SU-DHL-6 (cell line): ENCODE measurements at regions not wholly inside any gene's neighbourhood (a gene's known extent, or its start where the extent isn't known, plus 50 kb on each side); places are given as distances from the start of the nearest gene placed in this dataset.

Source experiments
- H2AFZ ChIP-seq: fragments of 200-600 bp; sonication (generic); 2 replicates; pipeline ENCODE4 v1.6.1; 2014; ENCODE audit warnings: low read depth, mild to moderate bottlenecking, moderate library complexity, mixed read lengths, antibody characterized with exemption, low read length; ENCODE audit not compliant: severe bottlenecking
- H3F3A ChIP-seq: fragments of 200-600 bp; shearing (Covaris generic); 2 replicates; pipeline ENCODE4 v1.6.0; 2016; ENCODE audit warnings: antibody characterized with exemption, mild to moderate bottlenecking; ENCODE audit not compliant: insufficient read depth
- H3K27ac ChIP-seq: fragments of 200-600 bp; sonication (generic); 2 replicates; pipeline ENCODE4 v1.5.1; 2016; ENCODE audit warnings: low read depth, mild to moderate bottlenecking, low read length, moderate library complexity, mixed read lengths
- H3K27me3 ChIP-seq: fragments of 200-600 bp; sonication (generic), shearing (Covaris generic); 2 replicates; pipeline ENCODE4 v1.6.0; 2014; ENCODE audit warnings: mild to moderate bottlenecking, low read length
- H3K36me3 ChIP-seq: fragments of 200-600 bp; sonication (generic); 2 replicates; pipeline ENCODE4 v1.6.1; 2014; ENCODE audit warnings: mild to moderate bottlenecking, low read length, mixed read lengths
- H3K4me2 ChIP-seq: fragments of 300-600, 200-600 bp; shearing (Covaris generic), sonication (generic); 2 replicates; pipeline ENCODE4 v1.6.0; 2014; ENCODE audit warnings: low read length, low read depth, mild to moderate bottlenecking; ENCODE audit not compliant: poor library complexity, severe bottlenecking
- H3K4me3 ChIP-seq: fragments of 200-600 bp; sonication (generic); 2 replicates; pipeline ENCODE4 v1.5.1; 2014; ENCODE audit warnings: antibody characterized with exemption, low read length, mild to moderate bottlenecking, mixed read lengths; ENCODE audit not compliant: insufficient read depth, poor library complexity, severe bottlenecking
- H3K79me2 ChIP-seq: fragments of 200-600 bp; sonication (generic); 2 replicates; pipeline ENCODE4 v1.6.1; 2014; ENCODE audit warnings: mild to moderate bottlenecking, low read length, moderate library complexity; ENCODE audit not compliant: insufficient read depth
- H3K9ac ChIP-seq: fragments of 200-600 bp; sonication (generic); 2 replicates; pipeline ENCODE4 v1.7.0; 2014; ENCODE audit warnings: mild to moderate bottlenecking, low read length
- H3K9me2 ChIP-seq: fragments of 200-600 bp; sonication (generic); replicated peaks from 2 replicates; pipeline ENCODE4 v1.6.1; 2014; ENCODE audit warnings: low read length; ENCODE audit not compliant: insufficient read depth
- H3K9me3 ChIP-seq: fragments of 200-600 bp; sonication (generic); 2 replicates; pipeline ENCODE4 v1.6.1; 2014; ENCODE audit warnings: low read length, mixed read lengths; ENCODE audit not compliant: insufficient read depth
- H4K20me1 ChIP-seq: fragments of 200-600 bp; sonication (generic); 2 replicates; pipeline ENCODE4 v1.6.1; 2014; ENCODE audit warnings: low read depth, mild to moderate bottlenecking, antibody characterized with exemption, low read length, moderate library complexity, mixed read lengths
- CTCF ChIP-seq: fragments of 200-600 bp; sonication (generic); IDR thresholded peaks from one replicate; pipeline ENCODE4 v1.5.1; 2017; ENCODE audit warnings: antibody characterized with exemption, mild to moderate bottlenecking, low read length, moderate library complexity; ENCODE audit not compliant: insufficient read depth, poor library complexity, severe bottlenecking
- EZH2phosphoT487 ChIP-seq: fragments of 200-600 bp; sonication (generic), shearing (Covaris generic); conservative IDR thresholded peaks from 2 replicates; pipeline ENCODE4 v1.6.1; 2018; ENCODE audit warnings: mild to moderate bottlenecking, antibody characterized with exemption, low read length, moderate library complexity, mixed read lengths

DNA sequence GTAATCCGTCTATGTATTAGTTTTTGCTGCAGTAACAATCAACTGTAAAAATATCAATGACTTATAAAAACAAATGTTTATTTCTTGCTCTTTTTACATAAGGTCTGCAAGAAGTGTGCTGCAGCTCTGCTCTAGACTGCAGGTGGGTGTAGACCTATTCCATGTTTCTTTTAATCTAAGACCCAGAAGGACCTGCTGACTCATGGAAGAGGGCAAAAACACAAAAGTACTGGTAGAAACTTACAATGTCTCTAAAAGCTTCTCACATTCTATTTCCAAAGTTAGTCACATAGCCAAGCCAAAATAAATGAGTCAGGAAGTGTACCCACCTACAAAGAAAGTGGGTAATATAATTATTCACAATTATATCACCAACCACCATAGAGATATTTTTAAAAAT, 435.9 kb upstream of the FAT3 start:
- Histone ChIP-seq H2AFZ (no peak overlapping the region), H3K9ac (no peak overlapping the region), H3K9me3 (no peaks in the 10 kb centered on the region), H3K4me3 (no peak overlapping the region), H4K20me1 (no peaks in the 10 kb centered on the region), H3K36me3 (no peaks in the 10 kb centered on the region), H3K27ac (no peak overlapping the region), H3K9me2 (no peaks in the 10 kb centered on the region; the same call in 1 of the 2 replicates), H3F3A (no peaks in the 10 kb centered on the region), H3K79me2 (no peaks in the 10 kb centered on the region), H3K4me2 (no peak overlapping the region), H3K27me3 (no peaks in the 10 kb centered on the region)
- no peak for TF ChIP-seq EZH2phosphoT487
- no peak for TF ChIP-seq CTCF

DNA sequence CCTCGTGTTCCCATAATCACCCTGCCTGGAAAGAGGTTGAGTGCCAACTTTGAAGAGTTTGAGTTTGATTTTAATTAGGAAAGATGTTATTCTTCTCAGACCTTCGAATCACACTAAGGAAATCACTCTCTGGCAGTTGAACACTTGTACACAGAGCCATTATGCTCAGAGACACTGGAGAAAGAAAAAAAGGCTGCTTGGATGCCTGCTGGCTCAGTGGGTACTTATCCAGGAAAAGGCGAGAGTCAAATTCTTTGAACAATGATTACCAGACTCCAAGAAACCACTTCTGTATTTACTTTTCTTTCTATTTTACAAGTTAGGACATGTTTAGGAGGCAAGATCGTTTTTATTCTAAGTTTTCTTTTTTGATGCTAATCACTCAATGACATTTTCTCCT, 438.5 kb upstream of the FAT3 start:
- no peak overlapping the region for H3K9ac ChIP-seq
- no peaks in the 10 kb centered on the region for H3K36me3 ChIP-seq
- TF ChIP-seq EZH2phosphoT487, result no peak
- no peak for TF ChIP-seq CTCF
- no peak overlapping the region for H3K27ac ChIP-seq
- H3K9me3 ChIP-seq, result no peaks in the 10 kb centered on the region
- H2AFZ ChIP-seq, result no peak overlapping the region
- no peaks in the 10 kb centered on the region for H3K79me2 ChIP-seq
- no peaks in the 10 kb centered on the region for H3F3A ChIP-seq
- H4K20me1 ChIP-seq, result no peaks in the 10 kb centered on the region
- H3K27me3 ChIP-seq, result no peaks in the 10 kb centered on the region
- no peak overlapping the region for H3K4me2 ChIP-seq
- H3K4me3 ChIP-seq, result no peak overlapping the region
- no peaks in the 10 kb centered on the region for H3K9me2 ChIP-seq

DNA sequence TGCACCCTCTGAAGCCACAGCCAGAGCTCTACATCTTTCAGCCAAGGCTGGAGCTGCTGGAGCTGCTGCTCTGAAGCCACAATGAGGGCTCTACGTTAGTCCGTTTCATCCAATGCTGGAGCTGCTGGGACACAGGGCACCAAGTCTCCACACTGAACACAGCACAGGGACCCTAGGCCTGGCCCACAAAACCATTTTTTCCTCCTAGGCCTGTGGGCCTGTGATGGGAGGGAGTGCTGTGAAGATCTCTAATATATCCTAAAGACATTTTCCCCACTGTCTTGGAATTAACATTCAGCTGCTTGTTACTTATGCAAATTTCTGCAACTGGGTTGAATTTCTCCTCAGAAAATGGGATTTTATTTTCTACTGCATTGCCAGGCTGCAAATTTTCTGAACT, 441.4 kb upstream of the FAT3 start:
- no peaks in the 10 kb centered on the region for H3K9me3 ChIP-seq

More for the DNA sequence above, 441.4 kb upstream of the FAT3 start:
- Histone ChIP-seq H3K4me3 (no peak overlapping the region), H2AFZ (no peak overlapping the region), H3K9me2 (no peaks in the 10 kb centered on the region), H3F3A (no peaks in the 10 kb centered on the region), H4K20me1 (no peaks in the 10 kb centered on the region), H3K27ac (no peak overlapping the region), H3K79me2 (no peaks in the 10 kb centered on the region), H3K36me3 (no peaks in the 10 kb centered on the region), H3K9ac (no peak overlapping the region), H3K4me2 (no peak overlapping the region), H3K27me3 (no peaks in the 10 kb centered on the region)
- TF ChIP-seq CTCF (no peak), EZH2phosphoT487 (no peak)
